Mesenchymal stem cell (in vitro differentiated cells and primary cell): ENCODE measurements at regions not wholly inside any gene's neighbourhood (a gene's known extent, or its start where the extent isn't known, plus 50 kb on each side); places are given as distances from the start of the nearest gene placed in this dataset.
A peak's percentile ranks its signal among the peaks of the same experiment; 100 is the strongest.

Experiments used
- DNase-seq: peaks from one replicate; pipeline ENCODE4 v3.0.0-alpha.2; 2013
- H2AFZ ChIP-seq: one replicate; pipeline ENCODE4 v1.6.1; 2013; ENCODE audit warnings: low read depth, mild to moderate bottlenecking, control low read depth, inconsistent platforms, low read length, moderate library complexity
- H2AK5ac ChIP-seq: 2 replicates; pipeline ENCODE4 v1.6.1; 2013; ENCODE audit warnings: low read length, moderate library complexity, mild to moderate bottlenecking, inconsistent platforms; ENCODE audit not compliant: severe bottlenecking
- H2BK120ac ChIP-seq: one replicate; pipeline ENCODE4 v1.6.1; 2013; ENCODE audit warnings: low read depth, mild to moderate bottlenecking, inconsistent platforms, low read length, moderate library complexity
- H2BK12ac ChIP-seq, 2 experiments: one replicate each; pipeline ENCODE4 v1.6.1; 2013; ENCODE audit warnings: inconsistent platforms in 2 of 2, low read length in 2 of 2, mild to moderate bottlenecking in 2 of 2, moderate library complexity in 2 of 2, control low read depth in 1 of 2
- H2BK15ac ChIP-seq: one replicate; pipeline ENCODE4 v1.6.1; 2013; ENCODE audit warnings: mild to moderate bottlenecking, low read depth, inconsistent platforms; ENCODE audit not compliant: poor library complexity, severe bottlenecking
- H2BK5ac ChIP-seq: 2 replicates; pipeline ENCODE4 v1.6.1; 2013; ENCODE audit warnings: low read depth, mild to moderate bottlenecking, low read length, control low read depth, inconsistent platforms; ENCODE audit not compliant: poor library complexity, severe bottlenecking
- H3K14ac ChIP-seq, 2 experiments: one replicate each; pipeline ENCODE4 v1.6.1; 2013; ENCODE audit warnings: inconsistent platforms in 2 of 2, low read length in 2 of 2, control low read depth in 1 of 2, mild to moderate bottlenecking in 1 of 2, moderate library complexity in 1 of 2
- H3K18ac ChIP-seq, 2 experiments: one replicate each; pipeline ENCODE4 v1.6.1; 2013; ENCODE audit warnings: inconsistent platforms in 2 of 2, low read length in 2 of 2, control low read depth in 1 of 2, low read depth in 1 of 2, mild to moderate bottlenecking in 1 of 2
- H3K23ac ChIP-seq, 2 experiments: one replicate each; pipeline ENCODE4 v1.6.1; 2013; ENCODE audit warnings: inconsistent platforms in 2 of 2, low read length in 2 of 2, mild to moderate bottlenecking in 2 of 2, moderate library complexity in 2 of 2, control low read depth in 1 of 2
- H3K27ac ChIP-seq: 2 replicates; pipeline ENCODE4 v1.5.1; 2013; ENCODE audit warnings: mild to moderate bottlenecking, moderate library complexity, low read length, control low read depth, inconsistent platforms; ENCODE audit not compliant: poor library complexity, severe bottlenecking
- H3K27me3 ChIP-seq, 2 experiments: 2 replicates each; pipeline versions ENCODE4 v1.6.1 to v1.7.0; 2013; ENCODE audit warnings: low read length in 2 of 2, mild to moderate bottlenecking in 2 of 2, moderate library complexity in 2 of 2, control low read depth in 1 of 2, inconsistent platforms in 1 of 2; ENCODE audit not compliant: control insufficient read depth in 1 of 2, insufficient read depth in 1 of 2
- H3K36me3 ChIP-seq, 2 experiments: 2 replicates each; pipeline versions ENCODE4 v1.6.1 to v1.7.0; 2013; ENCODE audit warnings: low read length in 2 of 2, control low read depth in 1 of 2, inconsistent platforms in 1 of 2, low read depth in 1 of 2, mild to moderate bottlenecking in 1 of 2; ENCODE audit not compliant: insufficient read depth in 2 of 2, control insufficient read depth in 1 of 2
- H3K4ac ChIP-seq, 2 experiments: one replicate each; pipeline ENCODE4 v1.6.1; 2013; ENCODE audit warnings: inconsistent platforms in 2 of 2, low read length in 2 of 2, mild to moderate bottlenecking in 2 of 2, moderate library complexity in 2 of 2, control low read depth in 1 of 2, low read depth in 1 of 2
- H3K4me1 ChIP-seq: 2 replicates; pipeline ENCODE4 v1.6.1; 2013; ENCODE audit warnings: low read depth, low read length, control low read depth; ENCODE audit not compliant: control insufficient read depth, insufficient read depth
- H3K4me2 ChIP-seq: 2 replicates; pipeline ENCODE4 v1.6.1; 2013; ENCODE audit warnings: low read length, mild to moderate bottlenecking, inconsistent platforms; ENCODE audit not compliant: poor library complexity, severe bottlenecking
- H3K4me3 ChIP-seq, 2 experiments: 2 replicates each; pipeline versions ENCODE4 v1.5.1 to v1.7.0; 2013; ENCODE audit warnings: low read length in 2 of 2, mild to moderate bottlenecking in 2 of 2, control low read depth in 1 of 2, low read depth in 1 of 2; ENCODE audit not compliant: insufficient read depth in 1 of 2
- H3K79me1 ChIP-seq: replicated peaks from 2 replicates; pipeline ENCODE4 v1.6.1; 2013; ENCODE audit warnings: mild to moderate bottlenecking, control low read depth, low read length, inconsistent platforms; ENCODE audit not compliant: poor library complexity, severe bottlenecking
- H3K9ac ChIP-seq: 2 replicates; pipeline ENCODE4 v1.7.0; 2013; ENCODE audit warnings: mild to moderate bottlenecking, low read length, moderate library complexity
- H3K9me3 ChIP-seq: 2 replicates; pipeline ENCODE4 v1.7.0; 2013; ENCODE audit warnings: mild to moderate bottlenecking, low read length; ENCODE audit not compliant: control insufficient read depth
- H4K8ac ChIP-seq: one replicate; pipeline ENCODE4 v1.6.1; 2013; ENCODE audit warnings: inconsistent platforms, mild to moderate bottlenecking, low read length, moderate library complexity
- H4K91ac ChIP-seq: one replicate; pipeline ENCODE4 v1.6.1; 2013; ENCODE audit warnings: mild to moderate bottlenecking, low read length, inconsistent platforms
- WGBS: methylation state at CpG from one replicate; pipeline ENCODE4 v1.1.7; 2013; ENCODE audit warnings: mixed read lengths; 5-methylcytosine and 5-hydroxymethylcytosine counted together

- no peaks in the 10 kb centered on the region for H3K9me3 ChIP-seq
- H3K4me1 ChIP-seq = no peaks in the 10 kb centered on the region
- H2AK5ac ChIP-seq = no peak overlapping the region
- no peak overlapping the region for H3K23ac ChIP-seq
- H3K9ac ChIP-seq = no peak overlapping the region
- H3K27ac ChIP-seq = no peak overlapping the region
- no peak overlapping the region for H4K91ac ChIP-seq
- no peak overlapping the region for H3K4me3 ChIP-seq
- no peak overlapping the region for H2BK120ac ChIP-seq
- H2BK12ac ChIP-seq = peak overlapping the region in 1 of 2 experiments; percentile 59
- H3K36me3 ChIP-seq = no peaks in the 10 kb centered on the region
- H3K14ac ChIP-seq = no peak overlapping the region
- no peak overlapping the region for H2BK5ac ChIP-seq
- H2BK15ac ChIP-seq = no peak overlapping the region
- H2AFZ ChIP-seq = no peak overlapping the region
- DNase-seq = no peak
- H4K8ac ChIP-seq = no peak overlapping the region
- no peak overlapping the region for H3K4me2 ChIP-seq
- H3K79me1 ChIP-seq = no peaks in the 10 kb centered on the region
- no peak overlapping the region for H3K18ac ChIP-seq
- peak overlapping the region in 1 of 2 experiments; percentile 0 for H3K4ac ChIP-seq
- H3K27me3 ChIP-seq = peaks cover 0 to 3% of the 10 kb centered on the region in 2 experiments
- 92% methylated on average over 2 of the region's 2 CpGs for WGBS
Measured at GRCh38 chr13:50518131-50518530, 325.4 kb downstream of the DLEU7 start.

- H3K4me2 ChIP-seq = no peak overlapping the region
- peak overlapping the region in 1 of 2 experiments; percentile 86 for H3K18ac ChIP-seq
- H2AFZ ChIP-seq = no peak overlapping the region
- peak; percentile 86 for DNase-seq
- no peak overlapping the region for H3K23ac ChIP-seq
- H3K4me1 ChIP-seq = no peaks in the 10 kb centered on the region
- H3K79me1 ChIP-seq = no peaks in the 10 kb centered on the region
- no peak overlapping the region for H4K91ac ChIP-seq
- no peak overlapping the region for H2BK15ac ChIP-seq
- H2AK5ac ChIP-seq = no peak overlapping the region
- no peak overlapping the region for H3K4me3 ChIP-seq
- H3K9ac ChIP-seq = no peak overlapping the region
- peak overlapping the region in 1 of 2 experiments; percentile 86 for H3K4ac ChIP-seq
- no peaks in the 10 kb centered on the region for H3K36me3 ChIP-seq
- no peak overlapping the region for H2BK5ac ChIP-seq
- H3K14ac ChIP-seq = no peak overlapping the region
- no peaks in the 10 kb centered on the region for H3K9me3 ChIP-seq
- no peak overlapping the region for H3K27ac ChIP-seq
- peaks cover 0 to 3% of the 10 kb centered on the region in 2 experiments for H3K27me3 ChIP-seq
- WGBS = 47% methylated on average over 7 of the region's 8 CpGs
- H4K8ac ChIP-seq = peak overlapping the region; percentile 35
- H2BK12ac ChIP-seq = peak overlapping the region in 1 of 2 experiments; percentile 80
- H2BK120ac ChIP-seq = no peak overlapping the region
Measured at GRCh38 chr13:50518781-50519201, 324.7 kb downstream of the DLEU7 start.

- no peak overlapping the region for H3K4me2 ChIP-seq
- H3K27ac ChIP-seq = no peak overlapping the region
- no peak overlapping the region for H3K4me3 ChIP-seq
- no peaks in the 10 kb centered on the region for H3K9me3 ChIP-seq
- no peaks in the 10 kb centered on the region for H3K4me1 ChIP-seq
- H2AFZ ChIP-seq = no peak overlapping the region
- no peak for DNase-seq
- no peak overlapping the region for H3K23ac ChIP-seq
- H3K79me1 ChIP-seq = no peaks in the 10 kb centered on the region
- peaks cover 0 to 3% of the 10 kb centered on the region in 2 experiments for H3K27me3 ChIP-seq
- H2BK5ac ChIP-seq = no peak overlapping the region
- H4K91ac ChIP-seq = no peak overlapping the region
- no peak overlapping the region for H2BK15ac ChIP-seq
- no peak overlapping the region for H3K9ac ChIP-seq
- H3K4ac ChIP-seq = peak overlapping the region in 1 of 2 experiments; percentile 43
- no peaks in the 10 kb centered on the region for H3K36me3 ChIP-seq
- no peak overlapping the region for H4K8ac ChIP-seq
- no peak overlapping the region for H2AK5ac ChIP-seq
- no peak overlapping the region for H3K14ac ChIP-seq
- WGBS = no CpG with 5 or more reads among the region's 1 CpG
- H2BK12ac ChIP-seq = no peak overlapping the region
- H3K18ac ChIP-seq = peak overlapping the region in 1 of 2 experiments; percentile 89
- no peak overlapping the region for H2BK120ac ChIP-seq
Measured at GRCh38 chr13:50519866-50520265, 323.6 kb downstream of the DLEU7 start.

- H2BK12ac ChIP-seq = peak overlapping the region; percentile 49 to 90
- DNase-seq = no peak
Measured at GRCh38 chr13:50521006-50521830, 322.3 kb downstream of the DLEU7 start.

More at GRCh38 chr13:50521006-50521830, 322.3 kb downstream of the DLEU7 start:
- Histone ChIP-seq H3K4ac (peak overlapping the region in 1 of 2 experiments; percentile 55), H2BK5ac (no peak overlapping the region), H3K14ac (no peak overlapping the region), H3K4me3 (no peak overlapping the region), H2BK15ac (no peak overlapping the region), H3K4me2 (no peak overlapping the region), H2BK120ac (peak overlapping the region; percentile 42), H3K18ac (peak overlapping the region in 1 of 2 experiments; percentile 89), H3K9me3 (no peaks in the 10 kb centered on the region), H3K23ac (no peak overlapping the region), H3K27ac (no peak overlapping the region), H2AFZ (no peak overlapping the region), H3K9ac (no peak overlapping the region), H4K91ac (no peak overlapping the region), H3K4me1 (no peaks in the 10 kb centered on the region), H3K27me3 (peaks cover 0 to 3% of the 10 kb centered on the region in 2 experiments), H2AK5ac (no peak overlapping the region), H3K36me3 (no peaks in the 10 kb centered on the region), H3K79me1 (no peaks in the 10 kb centered on the region), H4K8ac (no peak overlapping the region)
- WGBS = 81% methylated on average over 3 of the region's 4 CpGs
